Activated CD4-positive, alpha-beta T cell treated with anti-CD3 and anti-CD28 coated beads for 36 hours (primary cell): ENCODE measurements at regions not wholly inside any gene's neighbourhood (a gene's known extent, or its start where the extent isn't known, plus 50 kb on each side); places are given as distances from the start of the nearest gene placed in this dataset.
"Not testable (repeated sequence)": the region's sequence is repeated elsewhere in the genome, so short reads cannot be mapped to it uniquely, and the experiment has no call there.

ENCODE experiments used
- ATAC-seq: fragments of 200-7000 bp; cut with Tn5 transposase; one replicate; pipeline ENCODE4 v1.10.0; 2021; ENCODE audit warnings: mild to moderate bottlenecking, moderate library complexity
- CTCF ChIA-PET: fragments of 350-600 bp; sonication (Branson Sonifier 250); formaldehyde crosslinking; loops from one replicate; lab custom pipeline; 2021; ENCODE audit warnings: antibody characterized with exemption; lab: Charles Lee
- POLR2A ChIA-PET: fragments of 350-600 bp; sonication (Branson Sonifier 250); formaldehyde crosslinking; loops from one replicate; lab custom pipeline; 2021; ENCODE audit warnings: antibody characterized with exemption, inconsistent platforms; lab: Charles Lee
- DNase-seq: peaks from one replicate; pipeline ENCODE4 v3.0.0-alpha.2; 2020
- H3K27ac Mint-ChIP-seq: one replicate; pipeline ENCODE4 v1.8.0; 2021; ENCODE audit warnings: mixed read lengths
- H3K27me3 Mint-ChIP-seq: one replicate; pipeline ENCODE4 v1.8.0; 2021; ENCODE audit warnings: mixed read lengths
- H3K36me3 Mint-ChIP-seq: one replicate; pipeline ENCODE4 v1.8.0; 2021; ENCODE audit warnings: low read depth, mixed read lengths
- H3K4me1 Mint-ChIP-seq: one replicate; pipeline ENCODE4 v1.8.0; 2021; ENCODE audit warnings: mixed read lengths
- H3K4me3 Mint-ChIP-seq: one replicate; pipeline ENCODE4 v1.8.0; 2021; ENCODE audit warnings: mild to moderate bottlenecking, moderate library complexity, mixed read lengths
- H3K9me3 Mint-ChIP-seq: one replicate; pipeline ENCODE4 v1.8.0; 2021; ENCODE audit warnings: low read depth, mixed read lengths
- intact Hi-C, 2 experiments: fragments of 100-400 bp; cut with DNase I in 1 of 2; cut with micrococcal nuclease in 1 of 2; formaldehyde crosslinking; loops; one replicate each; pipeline versions ENCODE4 v1.14.2 to v1.15.1; 2022 to 2024; cut with DNase I, micrococcal nuclease

GRCh38 chr1:118487091-118487490 lies 302.1 kb upstream of the SPAG17 start:
- ATAC-seq (no peak), DNase-seq (no peak)
- Mint-ChIP-seq H3K4me3 (no peak overlapping the region), H3K4me1 (no peaks in the 10 kb centered on the region), H3K36me3 (no peaks in the 10 kb centered on the region), H3K27ac (no peak overlapping the region), H3K27me3 (no peaks in the 10 kb centered on the region), H3K9me3 (peaks cover 10% of the 10 kb centered on the region)
- intact Hi-C loops, result no loop called here
- ChIA-PET POLR2A (no interaction called here), CTCF (no interaction called here)

DNA sequence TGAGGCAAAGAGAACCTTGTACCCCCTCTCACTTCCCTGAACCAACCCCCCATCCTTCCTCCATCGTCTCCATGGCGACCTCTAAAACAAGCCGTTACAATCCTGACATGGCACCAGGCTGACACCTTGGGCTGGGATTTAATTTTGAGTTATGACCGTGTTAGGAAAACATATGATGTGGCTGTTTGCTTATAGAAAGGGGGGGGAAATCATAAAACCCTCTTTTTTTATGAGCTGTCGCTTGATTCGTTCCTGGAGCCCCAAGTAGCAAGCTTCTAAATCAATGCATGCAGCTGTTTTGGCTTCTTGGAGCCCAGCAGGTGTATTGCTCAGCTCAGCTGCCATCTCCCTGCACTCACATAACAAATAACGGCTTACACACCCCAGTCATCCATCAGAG lies 301.2 kb upstream of the SPAG17 start:
- no peaks in the 10 kb centered on the region for H3K36me3 Mint-ChIP-seq
- DNase-seq (no peak), ATAC-seq (no peak)
- peaks cover 14% of the 10 kb centered on the region for H3K9me3 Mint-ChIP-seq
- no peak overlapping the region for H3K4me3 Mint-ChIP-seq
- no peaks in the 10 kb centered on the region for H3K27me3 Mint-ChIP-seq
- ChIA-PET CTCF (no interaction called here), POLR2A (no interaction called here)
- intact Hi-C loops, result no loop called here
- no peaks in the 10 kb centered on the region for H3K4me1 Mint-ChIP-seq
- H3K27ac Mint-ChIP-seq, result no peak overlapping the region

DNA sequence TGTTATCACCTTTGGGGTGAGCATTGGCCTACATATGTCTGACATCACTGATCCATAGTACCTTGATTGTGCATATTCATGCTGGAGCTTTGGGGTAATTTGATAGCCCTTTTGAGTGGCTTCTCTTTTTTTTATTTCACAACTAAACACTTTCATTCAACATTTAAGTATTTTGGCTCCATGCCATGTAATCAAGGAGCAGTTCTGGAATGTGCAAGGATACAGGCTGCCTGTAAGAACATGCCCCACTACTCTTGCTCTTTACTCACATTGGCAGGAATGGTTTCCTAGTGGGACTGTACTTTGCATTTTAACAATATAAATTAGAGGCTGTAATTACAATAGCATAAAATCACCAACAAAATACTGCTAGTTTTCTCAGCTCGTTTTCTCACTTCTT lies 300.7 kb upstream of the SPAG17 start:
- ChIA-PET CTCF (no interaction called here), POLR2A (no interaction called here)
- Mint-ChIP-seq H3K27ac (no peak overlapping the region), H3K9me3 (peaks cover 14% of the 10 kb centered on the region), H3K36me3 (no peaks in the 10 kb centered on the region), H3K4me3 (no peak overlapping the region), H3K27me3 (no peaks in the 10 kb centered on the region), H3K4me1 (no peaks in the 10 kb centered on the region)
- ATAC-seq (no peak), DNase-seq (no peak)
- intact Hi-C loops, result no loop called here

DNA sequence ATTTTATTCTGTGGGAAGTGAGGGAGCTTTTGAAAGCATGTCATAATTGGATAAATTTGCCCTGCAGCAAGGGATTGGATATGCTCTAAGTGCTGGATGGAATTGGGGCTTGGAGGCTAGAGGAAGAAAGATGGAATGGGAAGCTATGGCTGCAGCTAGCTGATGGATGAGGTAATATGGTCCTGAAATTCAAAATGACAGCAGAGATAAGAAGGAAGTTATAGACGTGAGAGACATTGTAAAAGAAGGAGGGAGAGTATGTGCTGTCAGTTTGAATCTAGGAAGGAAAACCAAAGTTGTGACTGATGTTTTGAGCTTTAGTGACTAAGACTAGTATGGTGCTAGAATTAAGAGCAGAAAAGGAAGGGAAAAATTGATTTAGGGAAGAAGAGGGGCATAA lies 299.9 kb upstream of the SPAG17 start:
- Mint-ChIP-seq H3K4me1 (no peaks in the 10 kb centered on the region), H3K9me3 (peaks cover 12% of the 10 kb centered on the region), H3K36me3 (no peaks in the 10 kb centered on the region), H3K27ac (no peak overlapping the region), H3K27me3 (no peaks in the 10 kb centered on the region), H3K4me3 (no peak overlapping the region)
- no peak for ATAC-seq
- ChIA-PET CTCF (no interaction called here), POLR2A (no interaction called here)
- no peak for DNase-seq
- intact Hi-C loops, result no loop called here

DNA sequence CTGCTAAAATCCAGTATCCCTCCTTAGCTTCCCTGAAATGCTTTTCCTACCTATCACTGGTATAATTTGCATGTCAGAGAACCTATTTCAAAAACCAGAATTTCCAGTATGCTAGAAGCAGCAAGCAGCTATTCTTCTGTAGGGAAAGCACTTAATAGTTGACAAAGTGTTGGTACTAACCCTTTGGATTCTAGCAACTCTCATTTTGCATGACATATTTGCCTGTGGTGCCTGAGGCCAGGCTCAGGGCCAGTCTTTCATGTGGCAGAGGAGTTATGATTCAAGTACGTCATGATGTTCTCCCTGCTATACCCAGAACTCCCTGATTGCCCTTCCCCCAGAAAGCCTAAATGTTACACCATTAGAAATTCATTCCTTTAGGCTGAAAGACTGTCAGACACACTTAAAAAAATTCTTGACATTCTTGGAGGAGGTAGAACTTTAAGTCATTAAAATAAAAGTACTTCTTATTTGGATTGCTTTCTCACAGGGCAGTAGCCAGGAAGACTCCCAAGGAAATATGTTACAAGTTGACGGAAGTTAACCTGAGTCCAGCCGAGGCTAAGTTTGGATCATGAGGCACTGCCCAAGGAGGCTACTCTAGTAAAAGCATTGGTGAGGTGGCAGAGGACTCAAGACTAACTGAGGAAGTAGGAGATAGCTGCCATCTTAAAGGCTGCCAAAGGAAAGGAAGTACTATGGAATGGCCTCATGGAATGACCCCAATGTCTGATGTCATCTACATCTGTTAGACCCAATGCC lies 298.4 kb upstream of the SPAG17 start:
- no peak overlapping the region for H3K4me3 Mint-ChIP-seq
- CTCF ChIA-PET, result no interaction called here
- H3K4me1 Mint-ChIP-seq, result no peaks in the 10 kb centered on the region
- H3K9me3 Mint-ChIP-seq, result peaks cover 12% of the 10 kb centered on the region
- POLR2A ChIA-PET, result no interaction called here
- DNase-seq (no peak), ATAC-seq (no peak)
- H3K27ac Mint-ChIP-seq, result no peak overlapping the region
- no peaks in the 10 kb centered on the region for H3K27me3 Mint-ChIP-seq
- no peaks in the 10 kb centered on the region for H3K36me3 Mint-ChIP-seq
- intact Hi-C loops, result no loop called here

GRCh38 chr1:118481126-118481525 lies 296.1 kb upstream of the SPAG17 start:
- H3K4me1 Mint-ChIP-seq, result no peaks in the 10 kb centered on the region
- ChIA-PET POLR2A (no interaction called here), CTCF (no interaction called here)
- H3K27ac Mint-ChIP-seq, result no peak overlapping the region
- no peaks in the 10 kb centered on the region for H3K36me3 Mint-ChIP-seq
- H3K4me3 Mint-ChIP-seq, result no peak overlapping the region
- H3K9me3 Mint-ChIP-seq, result peaks cover 10% of the 10 kb centered on the region
- intact Hi-C loops, result no loop called here
- DNase-seq (no peak), ATAC-seq (no peak)
- no peaks in the 10 kb centered on the region for H3K27me3 Mint-ChIP-seq

DNA sequence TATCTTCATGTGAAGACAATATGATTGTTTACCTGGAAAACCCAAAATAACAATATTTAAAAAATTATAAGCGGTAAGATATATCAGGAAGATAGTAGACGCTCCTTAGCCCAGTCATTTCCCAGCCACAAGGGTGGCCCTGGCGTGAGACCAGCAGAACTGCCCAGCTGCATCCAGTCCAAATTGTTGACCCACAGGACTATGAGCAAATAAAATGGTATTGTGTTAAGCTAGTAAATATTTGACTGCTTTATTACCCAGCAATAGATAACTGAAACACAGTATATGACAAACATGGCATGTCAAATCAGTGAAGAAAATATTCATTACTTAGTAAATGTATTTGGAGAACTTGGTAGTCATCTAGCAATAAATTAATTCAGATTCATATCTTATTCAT lies 294.3 kb upstream of the SPAG17 start:
- no peak for DNase-seq
- Mint-ChIP-seq H3K36me3 (no peaks in the 10 kb centered on the region), H3K9me3 (peaks cover 10% of the 10 kb centered on the region), H3K4me3 (no peak overlapping the region), H3K27ac (no peak overlapping the region), H3K27me3 (no peaks in the 10 kb centered on the region), H3K4me1 (no peaks in the 10 kb centered on the region)
- ATAC-seq, result no peak
- intact Hi-C loops, result loop anchor here in 1 of 2 experiments (10.0 kb wide), 1 partner anchor 55 kb away; no protein-coding TSS in a partner anchor
- ChIA-PET CTCF (interaction anchor here (0.9 kb wide), 1 partner anchor 9 kb away, joined by 4 read pairs; no protein-coding TSS in a partner anchor), POLR2A (no interaction called here)

GRCh38 chr1:118473825-118474224 lies 288.8 kb upstream of the SPAG17 start:
- Mint-ChIP-seq H3K27ac (no peak overlapping the region), H3K4me1 (no peaks in the 10 kb centered on the region), H3K9me3 (peaks cover 15% of the 10 kb centered on the region), H3K4me3 (no peak overlapping the region), H3K36me3 (no peaks in the 10 kb centered on the region), H3K27me3 (no peaks in the 10 kb centered on the region)
- POLR2A ChIA-PET, result no interaction called here
- ATAC-seq (no peak), DNase-seq (no peak)
- intact Hi-C loops, result loop anchor here in 1 of 2 experiments (10.0 kb wide), 1 partner anchor 61 kb away; no protein-coding TSS in a partner anchor
- CTCF ChIA-PET, result no interaction called here

GRCh38 chr1:118464460-118464859 lies 279.4 kb upstream of the SPAG17 start:
- ATAC-seq, H3K36me3 Mint-ChIP-seq, intact Hi-C loops, H3K27me3 Mint-ChIP-seq, CTCF ChIA-PET, H3K4me3 Mint-ChIP-seq, POLR2A ChIA-PET, H3K27ac Mint-ChIP-seq, H3K4me1 Mint-ChIP-seq, DNase-seq: not testable (repeated sequence)
- peaks cover 17% of the 10 kb centered on the region for H3K9me3 Mint-ChIP-seq

DNA sequence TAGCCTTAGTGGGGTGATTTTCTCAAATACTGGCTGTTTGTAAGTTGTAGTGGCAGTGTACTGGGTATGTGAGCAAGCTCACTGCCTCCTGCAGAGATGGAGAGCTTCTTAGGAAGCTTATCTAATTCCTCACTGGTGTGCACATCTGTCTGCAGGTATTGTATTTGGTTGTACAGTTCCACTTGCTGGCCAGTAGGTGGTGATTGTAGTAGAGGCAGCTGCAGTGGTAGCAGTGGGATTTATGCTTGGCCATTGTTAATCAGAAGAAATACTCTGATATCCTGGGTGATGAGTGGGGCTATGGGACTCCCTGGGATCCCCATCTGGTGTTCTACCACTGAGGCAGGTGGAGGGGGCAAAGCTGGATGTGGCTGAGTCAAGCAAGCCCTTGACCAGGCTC lies 276.1 kb upstream of the SPAG17 start:
- CTCF ChIA-PET, result no interaction called here
- intact Hi-C loops, result no loop called here

GRCh38 chr1:118459871-118460270 lies 274.8 kb upstream of the SPAG17 start:
- Mint-ChIP-seq H3K36me3 (no peaks in the 10 kb centered on the region), H3K4me1 (no peaks in the 10 kb centered on the region)

More for the DNA sequence above, 276.1 kb upstream of the SPAG17 start:
- Mint-ChIP-seq H3K9me3 (peaks cover 18% of the 10 kb centered on the region), H3K4me3 (no peak overlapping the region), H3K27me3 (no peaks in the 10 kb centered on the region), H3K36me3 (no peaks in the 10 kb centered on the region), H3K27ac (no peak overlapping the region), H3K4me1 (no peaks in the 10 kb centered on the region)
- no peak for DNase-seq
- POLR2A ChIA-PET, result no interaction called here
- ATAC-seq, result no peak

DNA sequence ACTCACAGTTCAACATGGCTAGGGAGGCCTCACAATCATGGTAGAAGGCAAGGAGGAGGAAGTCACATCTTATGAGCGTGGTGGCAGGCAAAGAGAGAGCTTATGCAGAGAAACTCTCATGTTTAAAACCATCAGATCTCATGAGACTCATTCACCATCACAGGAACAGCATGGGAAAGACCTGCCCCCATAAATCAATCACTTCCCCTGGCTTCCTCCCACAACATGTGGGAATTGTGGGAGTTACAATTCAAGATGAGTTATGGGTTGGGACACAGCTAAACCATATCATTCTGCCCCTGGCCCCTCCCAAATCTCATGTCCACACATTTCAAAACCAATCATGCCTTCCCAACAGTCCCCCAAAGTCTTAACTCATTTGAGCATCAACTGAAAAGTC lies 268.8 kb upstream of the SPAG17 start:
- POLR2A ChIA-PET, DNase-seq, H3K27ac Mint-ChIP-seq, CTCF ChIA-PET, H3K4me3 Mint-ChIP-seq, H3K4me1 Mint-ChIP-seq, ATAC-seq, intact Hi-C loops, H3K36me3 Mint-ChIP-seq, H3K27me3 Mint-ChIP-seq: not testable (repeated sequence)
- peaks cover 20% of the 10 kb centered on the region for H3K9me3 Mint-ChIP-seq

More at GRCh38 chr1:118459871-118460270, 274.8 kb upstream of the SPAG17 start:
- ATAC-seq (no peak), DNase-seq (no peak)
- Mint-ChIP-seq H3K4me3 (no peak overlapping the region), H3K27ac (no peak overlapping the region), H3K27me3 (no peaks in the 10 kb centered on the region), H3K9me3 (peaks cover 27% of the 10 kb centered on the region)
- intact Hi-C loops, result no loop called here
- CTCF ChIA-PET, result no interaction called here
- POLR2A ChIA-PET, result no interaction called here
